ENCODE measurements at regions not wholly inside any gene's neighbourhood (a gene's known extent, or its start where the extent isn't known, plus 50 kb on each side); places are given as distances from the start of the nearest gene placed in this dataset.

GRCh38 chr3:5071061-5071460 lies 51.0 kb upstream of the ARL8B start:
- no peak for DNase-seq

- no peak for DNase-seq
Measured at GRCh38 chr3:5072100-5072816, 49.8 kb upstream of the ARL8B start.
